Brain microvascular endothelial cell (primary cell): ENCODE measurements at regions not wholly inside any gene's neighbourhood (a gene's known extent, or its start where the extent isn't known, plus 50 kb on each side); places are given as distances from the start of the nearest gene placed in this dataset.
"Not testable (repeated sequence)": the region's sequence is repeated elsewhere in the genome, so short reads cannot be mapped to it uniquely, and the experiment has no call there.

Source experiments
- DNase-seq: peaks from one replicate; pipeline ENCODE4 v3.0.0-alpha.2; 2020
- H3K27ac ChIP-seq: fragments of 250-450 bp; sonication (Bioruptor Pico); 2 replicates; pipeline ENCODE4 v1.5.1; 2020; ENCODE audit warnings: mild to moderate bottlenecking, moderate library complexity
- H3K27me3 ChIP-seq: fragments of 250-450 bp; sonication (Bioruptor Pico); replicated peaks from 2 replicates; pipeline ENCODE4 v1.5.1; 2020; ENCODE audit warnings: mild to moderate bottlenecking
- H3K36me3 ChIP-seq: fragments of 250-450 bp; sonication (Bioruptor Pico); replicated peaks from 2 replicates; pipeline ENCODE4 v1.5.1; 2020; ENCODE audit warnings: mild to moderate bottlenecking
- H3K4me3 ChIP-seq: 2 replicates; pipeline ENCODE4 v1.5.1; 2011; ENCODE audit warnings: low read depth, mild to moderate bottlenecking, control low read depth, low read length, moderate library complexity
- in situ Hi-C: cut with HindIII; loops from 2 replicates; pipeline ENCODE4 v1.10.0; 2017; ENCODE audit warnings: low sequenced_read_pairs, low pct_ligation_motif_present
- TF ChIP-seq, protein P1 (sequence below): IDR thresholded peaks from 2 replicates; pipeline ENCODE4 v1.5.1; 2011; ENCODE audit warnings: low read depth, mild to moderate bottlenecking, moderate library complexity, low read length, control low read depth, inconsistent platforms; ENCODE audit errors: missing control alignments

DNA sequence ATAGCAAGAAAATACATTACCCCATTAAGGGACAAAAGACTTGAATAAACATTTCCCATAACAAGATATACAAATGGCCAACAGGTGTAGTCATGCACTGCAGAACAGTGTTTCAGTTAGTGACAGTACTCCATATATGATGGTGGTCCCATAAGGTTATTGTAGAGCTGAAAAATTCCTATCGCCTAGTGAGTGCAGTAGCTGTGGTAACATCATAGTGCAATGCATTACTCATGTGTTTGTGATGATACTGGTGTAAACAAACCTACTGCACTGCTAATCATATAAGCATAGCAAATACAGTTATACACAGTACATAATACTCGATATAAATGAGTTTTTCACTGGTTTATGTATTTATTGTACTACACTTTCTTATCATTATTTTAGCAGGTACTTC, 168.7 kb downstream of the C12orf75 start:
- TF ChIP-seq, protein P1, sequence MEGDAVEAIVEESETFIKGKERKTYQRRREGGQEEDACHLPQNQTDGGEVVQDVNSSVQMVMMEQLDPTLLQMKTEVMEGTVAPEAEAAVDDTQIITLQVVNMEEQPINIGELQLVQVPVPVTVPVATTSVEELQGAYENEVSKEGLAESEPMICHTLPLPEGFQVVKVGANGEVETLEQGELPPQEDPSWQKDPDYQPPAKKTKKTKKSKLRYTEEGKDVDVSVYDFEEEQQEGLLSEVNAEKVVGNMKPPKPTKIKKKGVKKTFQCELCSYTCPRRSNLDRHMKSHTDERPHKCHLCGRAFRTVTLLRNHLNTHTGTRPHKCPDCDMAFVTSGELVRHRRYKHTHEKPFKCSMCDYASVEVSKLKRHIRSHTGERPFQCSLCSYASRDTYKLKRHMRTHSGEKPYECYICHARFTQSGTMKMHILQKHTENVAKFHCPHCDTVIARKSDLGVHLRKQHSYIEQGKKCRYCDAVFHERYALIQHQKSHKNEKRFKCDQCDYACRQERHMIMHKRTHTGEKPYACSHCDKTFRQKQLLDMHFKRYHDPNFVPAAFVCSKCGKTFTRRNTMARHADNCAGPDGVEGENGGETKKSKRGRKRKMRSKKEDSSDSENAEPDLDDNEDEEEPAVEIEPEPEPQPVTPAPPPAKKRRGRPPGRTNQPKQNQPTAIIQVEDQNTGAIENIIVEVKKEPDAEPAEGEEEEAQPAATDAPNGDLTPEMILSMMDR: no peak
- no peak overlapping the region for H3K27ac ChIP-seq
- in situ Hi-C loops: no loop called here
- no peak for DNase-seq
- no peaks in the 10 kb centered on the region for H3K36me3 ChIP-seq
- H3K4me3 ChIP-seq: no peak overlapping the region
- H3K27me3 ChIP-seq: no peaks in the 10 kb centered on the region

DNA sequence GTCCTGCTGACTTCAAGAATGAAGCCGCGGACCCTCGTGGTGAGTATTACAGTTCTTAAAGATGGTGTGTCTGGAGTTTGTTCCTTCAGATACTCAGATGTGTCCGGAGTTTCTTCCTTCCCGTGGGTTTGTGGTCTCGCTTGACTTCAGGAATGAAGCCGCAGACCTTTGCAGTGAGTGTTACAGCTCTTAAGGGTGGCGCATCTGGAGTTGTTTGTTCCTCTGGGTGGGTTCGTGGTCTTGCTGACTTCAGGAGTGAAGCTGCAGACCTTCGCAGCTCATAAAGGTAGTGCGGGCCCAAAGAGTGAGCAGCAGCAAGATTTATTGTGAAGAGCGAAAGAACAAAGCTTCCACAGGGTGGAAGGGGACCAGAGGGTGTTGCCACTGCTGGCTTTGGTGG, 170.2 kb downstream of the C12orf75 start:
- in situ Hi-C loops, H3K4me3 ChIP-seq, H3K36me3 ChIP-seq, H3K27me3 ChIP-seq, DNase-seq, H3K27ac ChIP-seq: not testable (repeated sequence)

DNA sequence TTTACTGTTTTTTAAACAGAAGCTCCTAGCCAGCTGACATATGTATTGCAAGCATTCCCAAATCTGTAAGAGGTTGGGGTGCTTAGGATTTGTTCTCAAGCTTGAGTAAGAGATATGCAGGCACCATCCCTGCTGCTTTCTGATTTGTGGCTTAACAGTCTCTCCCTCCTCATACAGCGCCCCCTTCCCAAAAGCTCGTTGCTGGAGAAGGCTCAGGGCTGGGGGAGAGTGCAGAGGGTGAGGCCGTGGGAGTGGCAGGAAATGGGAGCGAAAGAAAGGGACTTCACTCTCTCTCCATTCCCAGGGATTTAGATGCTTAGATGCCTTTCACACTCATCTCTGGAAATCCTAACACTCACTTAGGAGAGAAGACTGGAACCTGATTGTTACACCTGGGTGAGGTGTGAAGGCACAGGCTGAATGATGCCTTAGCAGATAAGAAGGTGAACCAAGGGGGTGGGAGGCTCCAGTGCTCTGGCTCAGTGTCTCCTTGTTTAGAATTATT, 172.0 kb downstream of the C12orf75 start:
- no peaks in the 10 kb centered on the region for H3K36me3 ChIP-seq
- H3K27me3 ChIP-seq: no peaks in the 10 kb centered on the region
- H3K27ac ChIP-seq: no peak overlapping the region
- H3K4me3 ChIP-seq: no peak overlapping the region
- TF ChIP-seq, protein P1: no peak
- in situ Hi-C loops: no loop called here
- DNase-seq: no peak

DNA sequence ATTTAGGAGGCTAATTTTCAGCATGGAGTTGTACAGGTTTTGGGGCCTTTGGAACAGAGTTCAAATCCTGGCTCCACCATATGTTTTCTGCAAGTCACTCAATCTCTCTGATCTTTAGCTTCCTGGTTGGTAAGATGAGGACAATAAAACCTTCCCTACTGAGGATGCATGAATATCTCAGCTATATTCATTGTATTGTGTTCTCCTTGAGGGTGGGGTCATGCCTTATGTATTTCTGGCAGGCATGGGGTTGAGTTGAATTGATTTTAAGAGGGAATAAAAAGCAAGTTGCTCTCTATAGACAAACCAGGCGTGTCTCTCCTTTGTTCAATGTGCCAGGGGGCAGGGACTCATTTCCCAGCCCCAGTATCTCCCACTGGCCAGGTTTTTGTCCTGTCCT, 173.1 kb downstream of the C12orf75 start:
- H3K36me3 ChIP-seq: no peaks in the 10 kb centered on the region
- in situ Hi-C loops: no loop called here
- H3K27me3 ChIP-seq: no peaks in the 10 kb centered on the region
- H3K27ac ChIP-seq: no peak overlapping the region
- H3K4me3 ChIP-seq: no peak overlapping the region
- DNase-seq: no peak
- TF ChIP-seq, protein P1: no peak

DNA sequence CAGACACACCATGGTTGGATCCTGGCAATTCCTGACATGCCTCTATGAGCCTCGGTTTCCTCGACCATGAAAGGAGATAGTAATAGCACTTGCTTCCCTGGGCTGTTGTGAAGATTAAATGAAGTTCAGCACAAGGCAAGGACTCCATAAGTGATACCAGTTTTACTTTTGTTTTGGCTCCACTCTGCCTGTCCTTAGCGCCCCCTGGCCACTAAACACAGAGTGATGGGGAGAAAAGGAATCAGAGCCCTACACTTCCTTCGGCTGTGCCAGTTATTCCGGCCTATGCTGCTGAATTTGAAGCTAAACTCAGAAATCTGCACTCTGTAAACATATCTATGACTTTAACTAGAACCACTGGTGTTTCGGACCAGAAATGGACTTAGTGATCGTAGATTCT, 173.8 kb downstream of the C12orf75 start:
- H3K36me3 ChIP-seq: no peaks in the 10 kb centered on the region
- TF ChIP-seq, protein P1: no peak
- H3K27ac ChIP-seq: no peak overlapping the region
- in situ Hi-C loops: no loop called here
- no peaks in the 10 kb centered on the region for H3K27me3 ChIP-seq
- DNase-seq: no peak
- no peak overlapping the region for H3K4me3 ChIP-seq

DNA sequence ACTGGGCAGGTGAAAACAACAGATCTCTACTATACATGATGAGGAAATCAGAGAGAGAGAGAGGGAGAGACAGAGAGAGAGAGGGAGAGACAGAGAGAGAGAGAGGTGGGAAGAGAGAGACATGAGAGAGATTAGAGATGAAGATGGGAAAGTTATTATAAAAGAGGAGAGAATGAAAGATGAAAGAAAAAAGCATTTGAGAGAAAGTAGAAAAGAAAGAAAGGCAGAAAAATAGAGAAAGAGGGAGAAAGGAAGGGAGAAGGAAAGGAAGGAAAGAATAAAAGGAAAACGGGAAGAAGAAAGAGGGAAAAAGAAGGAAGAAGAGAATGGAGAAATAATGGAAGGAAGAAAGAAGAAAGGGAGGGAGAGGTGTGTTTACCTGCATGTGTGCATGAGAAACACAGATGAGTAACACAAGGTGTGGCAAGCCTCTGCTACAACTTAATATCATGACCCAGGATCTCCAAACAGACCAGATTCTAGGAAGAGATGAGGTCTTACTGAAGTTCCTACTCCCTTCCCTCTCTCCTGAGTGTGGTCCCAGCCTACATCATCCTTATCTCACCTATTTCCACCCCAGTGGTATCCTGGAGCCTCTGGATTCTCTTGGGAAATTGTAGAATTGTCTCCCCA, 176.3 kb downstream of the C12orf75 start:
- TF ChIP-seq, protein P1: no peak
- no peaks in the 10 kb centered on the region for H3K36me3 ChIP-seq
- in situ Hi-C loops: no loop called here
- H3K27me3 ChIP-seq: no peaks in the 10 kb centered on the region
- H3K27ac ChIP-seq: no peak overlapping the region
- DNase-seq: no peak
- H3K4me3 ChIP-seq: no peak overlapping the region
